Sigmoid colon (tissue), 6 donors: ENCODE measurements at regions not wholly inside any gene's neighbourhood (a gene's known extent, or its start where the extent isn't known, plus 50 kb on each side); places are given as distances from the start of the nearest gene placed in this dataset.

Source experiments
- DNase-seq: peaks from one replicate; pipeline ENCODE4 v3.0.0-alpha.2; 2019
- H3K27ac ChIP-seq, 4 donors: fragments of 200-600 bp; sonication (generic); one replicate each; pipeline ENCODE4 v1.5.1; 2016 to 2019; ENCODE audit warnings: mild to moderate bottlenecking in 1 of 4
- H3K27me3 ChIP-seq, 3 donors: fragments of 200-600 bp; sonication (generic); one replicate each; pipeline ENCODE4 v1.5.1; 2019; ENCODE audit warnings: mild to moderate bottlenecking in 1 of 3
- H3K36me3 ChIP-seq, 4 donors: fragments of 200-600 bp; sonication (generic); one replicate each; pipeline ENCODE4 v1.5.1; 2016 to 2019
- H3K4me1 ChIP-seq, 4 donors: fragments of 200-600 bp; sonication (generic); one replicate each; pipeline ENCODE4 v1.5.1; 2017 to 2019
- H3K4me3 ChIP-seq, 4 donors: fragments of 200-600 bp; sonication (generic); one replicate each; pipeline ENCODE4 v1.5.1; 2017 to 2019; ENCODE audit warnings: mild to moderate bottlenecking in 2 of 4, moderate library complexity in 1 of 4
- H3K9me3 ChIP-seq, 4 donors: fragments of 200-600 bp in 3 of 4; sonication (generic) in 3 of 4; one replicate each; pipeline versions ENCODE4 v1.5.1 to v1.6.1; 2013 to 2019
- EP300 ChIP-seq, 4 donors: sonication (generic); formaldehyde crosslinking; IDR thresholded peaks; one replicate each; pipeline ENCODE4 v1.6.1; 2017; ENCODE audit warnings: antibody characterized with exemption in 4 of 4
- POLR2A ChIP-seq, 2 donors: fragments of 450-650 bp; IDR thresholded peaks; one replicate each; pipeline ENCODE4 v1.6.1; 2016; ENCODE audit warnings: antibody characterized with exemption in 2 of 2, mild to moderate bottlenecking in 2 of 2, moderate library complexity in 2 of 2
- POLR2AphosphoS5 ChIP-seq, 4 donors: sonication (generic); formaldehyde crosslinking; IDR thresholded peaks; one replicate each; pipeline ENCODE4 v1.6.1; 2017; ENCODE audit warnings: antibody characterized with exemption in 4 of 4
- WGBS, 2 donors: extraction: QIAGEN DNeasy Blood & Tissue Kit; methylation state at CpG; one replicate each; pipeline ENCODE4 v1.1.7; 2013; 5-methylcytosine and 5-hydroxymethylcytosine counted together
- intact Hi-C: fragments of 100-400 bp; cut with DNase I; formaldehyde crosslinking; loops from one replicate; pipeline ENCODE4 v1.15.1; 2023
- TF ChIP-seq, protein P1 (sequence below), 4 experiments: fragments of 450-650 bp in 3 of 4; fragments of 200-600 bp in 1 of 4; IDR thresholded peaks; one replicate each; pipeline ENCODE4 v1.5.1; 2016 to 2019; ENCODE audit warnings: antibody characterized with exemption in 4 of 4, mild to moderate bottlenecking in 3 of 4, moderate library complexity in 2 of 4
- donor health status: healthy with polysubstance abuse.
- donor health status: healthy.

DNA sequence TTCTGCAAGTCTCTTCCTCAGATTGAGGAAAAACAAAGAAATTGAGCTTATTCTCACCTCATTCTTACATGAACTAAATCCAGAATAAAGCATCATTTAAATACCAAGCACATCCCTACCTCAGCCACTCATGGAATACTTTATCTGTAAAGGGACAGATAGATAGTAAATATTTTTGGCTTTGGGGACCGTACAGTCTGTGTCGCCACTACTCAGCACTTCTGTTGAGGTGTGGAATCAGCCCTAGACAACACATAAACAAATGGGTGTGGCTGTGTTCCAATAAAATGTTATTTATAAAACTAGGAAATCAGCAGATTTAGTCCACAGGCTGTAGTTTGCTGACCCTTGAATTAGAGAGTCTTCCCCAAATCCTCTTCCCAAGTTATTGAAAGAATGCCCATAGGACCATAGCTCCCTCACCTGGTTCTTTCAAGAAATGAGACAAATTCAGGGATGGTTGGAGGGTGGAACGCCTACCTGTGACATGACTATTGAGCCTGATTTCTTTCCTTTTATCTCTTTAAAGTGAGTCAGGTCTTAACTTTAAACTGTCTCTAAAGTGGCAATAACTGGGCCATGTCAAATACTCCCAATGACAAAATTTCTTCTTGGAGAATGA is 878.5 kb downstream of the USP25 start:
- no peak overlapping the region for H3K4me3 ChIP-seq
- H3K27ac ChIP-seq: no peak overlapping the region
- TF ChIP-seq, protein P1, sequence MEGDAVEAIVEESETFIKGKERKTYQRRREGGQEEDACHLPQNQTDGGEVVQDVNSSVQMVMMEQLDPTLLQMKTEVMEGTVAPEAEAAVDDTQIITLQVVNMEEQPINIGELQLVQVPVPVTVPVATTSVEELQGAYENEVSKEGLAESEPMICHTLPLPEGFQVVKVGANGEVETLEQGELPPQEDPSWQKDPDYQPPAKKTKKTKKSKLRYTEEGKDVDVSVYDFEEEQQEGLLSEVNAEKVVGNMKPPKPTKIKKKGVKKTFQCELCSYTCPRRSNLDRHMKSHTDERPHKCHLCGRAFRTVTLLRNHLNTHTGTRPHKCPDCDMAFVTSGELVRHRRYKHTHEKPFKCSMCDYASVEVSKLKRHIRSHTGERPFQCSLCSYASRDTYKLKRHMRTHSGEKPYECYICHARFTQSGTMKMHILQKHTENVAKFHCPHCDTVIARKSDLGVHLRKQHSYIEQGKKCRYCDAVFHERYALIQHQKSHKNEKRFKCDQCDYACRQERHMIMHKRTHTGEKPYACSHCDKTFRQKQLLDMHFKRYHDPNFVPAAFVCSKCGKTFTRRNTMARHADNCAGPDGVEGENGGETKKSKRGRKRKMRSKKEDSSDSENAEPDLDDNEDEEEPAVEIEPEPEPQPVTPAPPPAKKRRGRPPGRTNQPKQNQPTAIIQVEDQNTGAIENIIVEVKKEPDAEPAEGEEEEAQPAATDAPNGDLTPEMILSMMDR (IDR thresholded peaks at IDR 0.05): no peak
- TF ChIP-seq POLR2A (IDR thresholded peaks at IDR 0.05) (no peak), POLR2AphosphoS5 (IDR thresholded peaks at IDR 0.05) (no peak), EP300 (IDR thresholded peaks at IDR 0.05) (no peak)
- no peaks in the 10 kb centered on the region for H3K4me1 ChIP-seq
- no peak for DNase-seq
- no peaks in the 10 kb centered on the region for H3K36me3 ChIP-seq
- H3K9me3 ChIP-seq: no peaks in the 10 kb centered on the region
- intact Hi-C loops: no loop called here
- H3K27me3 ChIP-seq: no peaks in the 10 kb centered on the region
- 79 to 90% methylated on average over 3 of the region's 3 CpGs for WGBS, 2 donors

DNA sequence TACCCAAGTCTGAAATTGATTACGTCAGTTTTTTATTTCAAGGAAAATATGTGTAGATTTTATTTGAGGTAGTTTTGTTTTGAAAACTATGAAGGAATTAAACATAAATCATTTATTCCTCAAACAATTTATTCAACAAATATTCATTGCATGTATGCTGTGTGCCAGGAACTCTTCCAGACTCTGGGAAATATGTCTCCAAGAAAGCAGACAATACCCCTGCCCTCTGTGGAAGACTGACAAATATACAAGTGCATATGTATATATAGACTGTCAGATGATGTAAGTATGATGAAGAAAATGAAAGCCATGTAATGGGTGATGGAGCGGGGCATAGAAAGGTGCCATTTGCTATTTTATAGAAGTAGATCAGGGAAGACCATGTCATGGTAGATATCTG is 889.5 kb downstream of the USP25 start:
- Histone ChIP-seq H3K4me1 (peaks cover 0 to under 1% (median 0%) of the 10 kb centered on the region in 4 donors), H3K4me3 (no peak overlapping the region), H3K27me3 (no peaks in the 10 kb centered on the region), H3K36me3 (no peaks in the 10 kb centered on the region), H3K9me3 (no peaks in the 10 kb centered on the region), H3K27ac (no peak overlapping the region)
- WGBS, 2 donors: 95 to 97% methylated on average over 2 of the region's 2 CpGs
- intact Hi-C loops: no loop called here
- DNase-seq: no peak
- TF ChIP-seq, protein P1 (IDR thresholded peaks at IDR 0.05): no peak
- no peak for TF ChIP-seq POLR2A (IDR thresholded peaks at IDR 0.05)
- TF ChIP-seq EP300 (IDR thresholded peaks at IDR 0.05): no peak
- no peak for TF ChIP-seq POLR2AphosphoS5 (IDR thresholded peaks at IDR 0.05)

DNA sequence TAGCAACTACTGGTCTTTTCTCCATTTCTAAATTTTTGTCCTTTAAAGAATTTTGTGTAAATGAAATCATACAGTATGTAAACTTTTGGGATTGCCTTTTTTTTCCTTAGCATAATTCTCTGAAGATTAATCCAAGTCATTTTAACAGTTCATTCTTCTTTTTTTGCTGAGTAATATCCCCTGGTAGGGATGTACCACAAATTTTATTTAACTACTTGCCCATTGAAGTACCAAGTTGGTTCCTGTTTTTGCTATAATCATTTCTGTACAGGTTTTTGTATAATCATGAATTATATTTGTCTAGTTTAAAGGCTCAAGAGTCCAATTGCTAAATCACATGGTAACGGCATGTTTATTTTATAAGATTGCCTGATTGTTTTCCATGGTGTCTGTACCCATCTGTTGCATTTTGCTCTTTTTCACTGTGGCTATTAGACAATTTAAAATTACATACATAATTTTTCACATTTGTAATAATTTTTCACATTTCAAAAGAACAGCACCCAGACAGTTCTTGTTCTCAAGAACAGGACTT is 891.1 kb downstream of the USP25 start:
- DNase-seq: no peak

DNA sequence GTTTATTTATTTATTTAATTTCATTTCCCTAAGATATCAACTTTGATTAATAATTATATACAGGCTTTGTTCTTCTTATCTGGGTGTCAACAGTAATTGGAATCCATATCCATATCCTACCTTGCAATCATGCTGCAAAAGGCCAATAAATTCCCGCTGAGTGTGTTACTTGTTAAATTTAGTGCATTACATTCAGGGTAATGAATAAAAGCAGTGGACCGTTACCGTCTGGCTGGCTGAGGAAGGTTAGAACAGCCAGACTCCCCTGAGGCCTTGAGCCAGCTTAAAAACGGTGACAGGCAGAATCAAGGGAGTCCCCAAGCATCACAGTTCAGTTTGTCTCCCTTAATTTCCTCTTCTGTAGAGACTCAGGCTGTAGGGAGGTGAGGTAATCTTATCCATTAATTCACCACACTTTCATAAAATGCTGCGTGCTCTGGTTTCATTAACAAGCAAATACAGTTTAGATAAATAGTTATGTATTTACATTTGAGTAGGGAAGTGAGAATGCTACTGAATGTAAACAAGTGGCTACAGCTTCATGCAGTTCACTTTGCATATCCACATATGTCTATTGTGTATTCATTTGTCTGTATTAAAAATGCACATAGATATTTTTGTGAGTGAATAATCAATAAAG is 888.2 kb upstream of the CXADR start:
- Histone ChIP-seq H3K36me3 (no peaks in the 10 kb centered on the region), H3K4me1 (peaks cover 0 to 7% (median 0%) of the 10 kb centered on the region in 4 donors), H3K27me3 (no peaks in the 10 kb centered on the region), H3K9me3 (no peaks in the 10 kb centered on the region), H3K27ac (no peak overlapping the region), H3K4me3 (no peak overlapping the region)
- TF ChIP-seq, protein P1 (IDR thresholded peaks at IDR 0.05): no peak
- TF ChIP-seq POLR2A (IDR thresholded peaks at IDR 0.05) (no peak), EP300 (IDR thresholded peaks at IDR 0.05) (no peak), POLR2AphosphoS5 (IDR thresholded peaks at IDR 0.05) (no peak)
- DNase-seq: no peak
- intact Hi-C loops: no loop called here
- 27 to 51% methylated on average over 5 of the region's 5 CpGs for WGBS, 2 donors

More for the DNA sequence above, 891.1 kb downstream of the USP25 start:
- intact Hi-C loops: no loop called here
- H3K36me3 ChIP-seq: no peaks in the 10 kb centered on the region
- TF ChIP-seq EP300 (IDR thresholded peaks at IDR 0.05) (no peak), POLR2AphosphoS5 (IDR thresholded peaks at IDR 0.05) (no peak), POLR2A (IDR thresholded peaks at IDR 0.05) (no peak)
- TF ChIP-seq, protein P1 (IDR thresholded peaks at IDR 0.05): no peak
- no peak overlapping the region for H3K4me3 ChIP-seq
- H3K27me3 ChIP-seq: no peaks in the 10 kb centered on the region
- H3K4me1 ChIP-seq: peaks cover 0 to 7% (median 0%) of the 10 kb centered on the region in 4 donors
- 11 to 30% methylated on average over 1 of the region's 1 CpG for WGBS, 2 donors
- H3K27ac ChIP-seq: no peak overlapping the region
- H3K9me3 ChIP-seq: no peaks in the 10 kb centered on the region
